ENCODE measurements at regions not wholly inside any gene's neighbourhood (a gene's known extent, or its start where the extent isn't known, plus 50 kb on each side); places are given as distances from the start of the nearest gene placed in this dataset.
"Not testable (repeated sequence)": the region's sequence is repeated elsewhere in the genome, so short reads cannot be mapped to it uniquely, and the experiment has no call there.

DNA sequence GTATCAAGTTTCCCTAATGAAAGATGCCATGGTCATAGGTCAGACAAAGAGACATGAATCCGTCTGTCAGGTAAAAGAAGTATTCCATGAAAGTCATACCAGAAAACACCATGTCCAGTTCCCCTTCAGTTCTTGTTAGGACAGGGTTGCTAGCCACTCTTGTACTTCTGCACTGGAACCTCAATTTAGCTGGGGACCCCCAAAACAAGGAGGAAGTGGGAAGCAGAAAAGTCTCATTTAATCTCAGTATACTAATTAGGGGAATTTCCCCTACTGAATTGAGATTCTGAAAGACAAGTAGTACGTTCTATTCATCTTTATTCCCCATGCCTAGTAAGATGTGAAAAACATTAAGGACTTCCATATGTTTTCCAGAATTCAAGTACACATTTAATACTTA, 1289.9 kb upstream of the B3GALT2 start:
- no peak for DNase-seq

DNA sequence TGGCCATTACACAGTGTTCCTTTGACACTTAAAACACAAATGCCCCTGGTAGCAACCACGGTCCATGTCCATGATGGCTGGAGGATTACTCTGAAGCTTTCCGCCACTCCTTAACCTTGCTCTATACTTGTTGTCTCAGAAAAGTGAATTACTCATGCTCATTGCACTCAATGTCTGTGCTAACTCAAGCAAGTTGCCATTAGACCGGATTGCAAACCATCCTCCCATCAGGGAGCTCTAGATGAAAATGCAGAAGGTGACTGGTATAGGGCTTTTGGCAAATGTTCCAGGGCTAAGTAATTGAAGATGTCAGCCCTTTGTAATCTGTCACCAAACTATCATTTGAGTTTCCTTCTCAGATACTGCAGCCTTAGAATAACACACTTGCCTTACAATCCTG, 1288.3 kb upstream of the B3GALT2 start:
- no peak for DNase-seq

DNA sequence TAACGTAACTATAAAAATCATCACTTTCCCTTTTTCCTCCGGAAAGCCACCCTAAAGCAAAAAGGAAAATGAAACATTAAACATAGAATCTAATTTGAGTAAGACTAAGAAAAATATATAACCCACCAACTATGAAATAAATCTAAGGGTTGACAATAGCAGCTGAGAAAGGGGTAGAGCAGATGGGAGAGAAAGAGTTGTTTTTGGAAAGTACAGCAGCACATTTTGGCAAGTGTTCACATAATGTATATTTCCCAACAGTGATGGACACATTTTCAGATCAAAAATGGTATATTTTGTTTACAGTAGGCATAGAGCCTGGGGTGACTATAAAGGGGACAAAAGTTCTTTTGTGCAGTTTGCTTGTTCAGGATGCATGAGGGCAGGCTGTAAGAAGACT, 1287.4 kb upstream of the B3GALT2 start:
- DNase-seq, result no peak

DNA sequence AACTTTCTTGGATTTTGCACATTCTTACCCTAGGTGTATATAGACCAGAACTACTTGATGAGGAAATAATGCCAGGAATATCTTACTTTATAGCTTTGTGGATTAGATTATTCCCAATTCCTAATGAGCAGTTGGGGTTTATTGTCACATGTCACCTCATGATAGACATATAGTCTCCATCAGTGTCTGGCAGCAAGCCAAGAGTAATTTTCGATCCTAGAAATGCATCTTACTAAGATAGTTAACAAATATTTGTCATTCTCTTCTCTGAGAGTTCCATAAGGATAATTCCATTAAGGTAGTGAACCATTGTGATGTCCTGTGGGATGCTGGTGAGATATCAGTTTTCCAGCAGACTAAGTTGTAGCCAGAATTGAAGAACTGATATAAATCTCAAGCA, 1282.9 kb upstream of the B3GALT2 start:
- DNase-seq, result no peak

DNA sequence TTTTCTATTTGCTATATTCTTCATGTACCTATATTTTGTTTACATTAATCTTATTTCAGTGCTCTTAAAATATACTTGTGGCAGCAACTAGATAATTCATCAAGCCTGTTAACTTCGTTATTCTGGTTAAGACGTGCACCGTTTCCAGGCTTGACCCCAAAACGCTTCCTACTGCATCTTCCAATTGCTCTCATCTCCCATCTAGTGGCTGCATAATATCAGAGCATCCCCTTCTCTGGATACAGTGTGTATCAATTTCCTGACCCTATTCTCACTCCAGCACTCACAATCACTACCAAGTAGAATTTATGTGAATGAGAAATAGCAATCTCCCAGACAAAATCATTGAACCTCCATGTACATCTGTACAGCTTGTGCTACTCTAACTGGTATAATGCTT, 1280.3 kb upstream of the B3GALT2 start:
- no peak for DNase-seq

DNA sequence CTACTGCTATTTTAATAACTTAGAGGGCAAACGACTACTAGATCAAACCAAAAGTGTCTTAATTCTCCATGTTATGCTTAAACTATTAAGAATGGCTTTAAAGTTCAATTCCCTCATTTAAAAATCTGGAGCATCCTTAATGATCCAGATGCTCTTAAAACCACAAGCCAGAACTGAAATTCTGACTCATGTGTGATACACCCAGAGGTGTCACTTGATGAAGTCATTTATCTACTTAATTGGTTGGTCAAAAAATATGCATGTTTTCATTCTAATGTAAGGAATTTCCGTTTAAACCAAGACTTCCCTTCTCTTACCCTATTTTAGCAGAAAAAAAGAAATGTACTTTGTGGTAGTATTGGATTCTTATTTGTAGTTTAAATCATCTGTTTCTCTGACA, 1261.2 kb upstream of the B3GALT2 start:
- DNase-seq, result no peak

DNA sequence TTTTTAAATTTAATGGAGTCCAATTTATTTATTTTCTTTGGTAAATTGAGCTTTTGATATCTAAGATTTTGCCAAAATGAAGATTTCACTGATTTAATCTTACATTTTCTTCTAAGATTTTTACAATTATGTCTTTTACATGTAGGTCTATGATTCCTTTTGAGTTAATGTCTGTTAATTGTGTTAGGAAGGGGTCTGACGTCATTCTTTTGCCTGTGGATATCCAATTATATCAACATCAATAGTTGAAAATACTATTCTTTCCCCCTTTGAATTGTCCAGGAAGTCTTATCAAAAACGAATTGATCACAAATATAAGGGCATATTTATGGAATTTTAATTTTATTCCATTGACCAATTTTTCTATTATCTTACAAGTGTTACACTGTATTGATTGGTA, 1258.8 kb upstream of the B3GALT2 start:
- no peak for DNase-seq

DNA sequence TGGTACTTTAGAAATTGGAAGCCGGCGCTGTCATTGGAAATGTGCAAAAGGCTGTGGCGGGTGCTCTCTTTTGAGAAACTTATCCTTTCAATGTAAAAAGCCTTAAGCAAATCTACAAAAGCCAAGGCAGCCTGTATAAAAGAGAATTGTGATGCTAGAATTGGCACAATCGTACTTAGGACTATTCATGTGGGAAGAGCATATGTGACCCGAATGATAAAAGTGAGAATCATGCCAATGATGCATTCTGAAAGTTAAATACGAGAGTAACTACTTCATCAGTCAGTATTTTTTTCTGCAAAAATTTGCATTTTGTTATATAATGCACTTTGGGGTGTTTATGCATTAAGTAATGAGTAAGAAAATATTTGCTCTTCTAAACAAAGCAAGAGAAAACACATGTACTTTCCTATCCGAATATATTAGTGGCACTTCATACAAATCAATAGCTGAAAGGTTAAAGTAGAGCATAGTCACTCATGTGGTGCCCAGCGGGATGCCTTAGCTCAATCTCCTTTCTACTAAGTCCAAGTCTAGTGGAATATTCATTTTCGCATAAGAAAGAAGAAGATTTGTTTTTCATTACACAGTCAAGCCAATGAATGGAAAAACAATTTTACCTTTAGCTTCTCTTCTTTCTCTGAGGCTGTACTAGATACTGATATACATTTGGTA, 1256.6 kb upstream of the B3GALT2 start:
- DNase-seq, result no peak

DNA sequence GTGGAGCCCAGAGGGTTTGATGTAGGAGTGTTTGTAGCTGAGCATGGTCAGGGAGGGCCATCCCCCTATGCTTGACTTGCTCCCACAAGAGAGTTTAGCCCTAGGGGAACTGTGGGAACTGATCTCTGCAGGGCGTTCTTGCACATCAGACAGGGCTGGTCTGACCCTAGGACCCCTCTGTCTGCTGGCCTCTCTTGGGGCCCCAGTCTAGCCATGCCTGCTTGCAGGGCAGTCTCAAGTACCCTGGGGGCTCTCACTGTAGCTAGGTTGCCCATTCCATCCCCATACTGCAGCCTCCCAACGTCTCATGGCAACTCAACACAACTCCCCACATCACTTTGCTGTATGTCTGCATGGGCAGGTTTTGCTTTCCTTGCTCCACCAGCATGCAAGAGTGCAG, 1250.7 kb upstream of the B3GALT2 start:
- no peak for DNase-seq

DNA sequence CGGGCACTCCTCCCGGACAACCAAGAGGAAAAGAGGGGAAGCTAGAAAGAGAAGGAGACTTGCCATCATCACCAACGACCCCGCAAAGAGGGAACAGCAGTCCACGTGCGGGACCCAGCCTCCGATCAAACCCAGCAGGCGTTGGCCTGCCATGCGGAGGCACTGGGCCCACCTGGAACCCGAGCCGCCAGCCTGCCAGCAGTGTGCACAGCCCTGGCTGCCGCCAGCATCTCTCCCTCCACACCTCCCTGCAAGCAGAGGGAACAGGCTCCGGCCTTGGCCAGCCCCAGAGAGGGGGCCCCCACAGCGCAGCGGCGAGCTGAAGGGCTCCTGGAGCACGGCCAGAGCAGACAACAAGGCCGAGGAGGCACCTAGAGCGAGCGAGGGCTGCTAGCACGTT, 1244.7 kb upstream of the B3GALT2 start:
- DNase-seq, result no peak

DNA sequence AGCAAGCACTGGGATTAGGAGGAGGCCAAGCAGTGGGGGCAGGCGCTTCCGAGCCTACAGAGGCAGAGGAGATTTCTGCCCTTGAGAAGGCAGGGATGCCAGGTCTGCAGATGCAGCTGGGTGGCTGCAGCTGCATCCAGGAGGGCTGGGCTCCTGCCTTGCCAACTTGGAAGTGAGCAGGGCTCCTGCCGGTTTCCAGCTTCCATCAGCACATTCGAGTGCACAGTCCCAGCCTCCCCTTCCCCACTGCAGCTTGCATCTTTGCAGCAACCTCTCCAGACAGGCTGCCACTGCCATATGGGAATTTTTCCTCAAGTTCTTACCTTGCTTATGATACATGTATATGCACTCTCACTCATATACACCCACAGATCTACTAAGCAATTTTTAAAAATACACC, 1234.3 kb upstream of the B3GALT2 start:
- no peak for DNase-seq

DNA sequence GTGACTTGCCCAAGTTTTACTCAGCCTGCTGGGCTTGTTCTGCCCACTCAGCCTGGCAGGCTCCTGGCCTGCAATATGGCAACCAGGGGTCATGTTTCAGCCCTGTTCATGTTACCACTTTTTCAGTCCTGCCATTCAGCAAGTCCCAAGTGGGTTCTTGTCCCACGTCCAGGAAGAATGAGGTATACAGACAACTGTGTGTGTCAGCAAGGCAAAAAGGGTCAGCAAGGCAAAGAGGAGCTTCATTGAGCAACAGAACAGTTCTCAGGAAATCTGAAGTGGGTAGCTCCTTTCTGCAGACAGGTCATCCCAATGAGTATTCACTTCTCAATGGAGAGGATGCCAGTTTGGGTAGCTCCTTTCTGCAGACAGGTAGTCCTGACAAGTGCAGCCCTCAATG, 1233.3 kb upstream of the B3GALT2 start:
- DNase-seq, result no peak

DNA sequence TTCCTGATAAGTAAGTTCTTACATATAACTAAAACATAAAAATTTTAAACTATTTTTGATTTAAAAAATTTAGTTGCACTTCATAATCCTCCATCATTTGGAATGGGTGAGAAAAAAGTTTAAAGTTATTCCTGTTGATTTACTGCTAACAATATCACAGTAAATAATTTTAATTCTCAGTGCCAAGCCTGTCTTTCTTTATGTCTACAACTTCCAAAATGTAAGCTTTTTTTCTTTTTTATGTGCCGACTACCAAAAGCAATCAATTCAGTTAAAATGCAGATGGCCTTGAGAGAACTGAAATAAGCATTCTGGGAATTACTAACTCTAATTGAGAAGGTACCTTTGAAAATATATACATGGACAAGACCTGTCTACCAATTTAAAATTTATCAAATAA, 1224.3 kb upstream of the B3GALT2 start:
- no peak for DNase-seq

DNA sequence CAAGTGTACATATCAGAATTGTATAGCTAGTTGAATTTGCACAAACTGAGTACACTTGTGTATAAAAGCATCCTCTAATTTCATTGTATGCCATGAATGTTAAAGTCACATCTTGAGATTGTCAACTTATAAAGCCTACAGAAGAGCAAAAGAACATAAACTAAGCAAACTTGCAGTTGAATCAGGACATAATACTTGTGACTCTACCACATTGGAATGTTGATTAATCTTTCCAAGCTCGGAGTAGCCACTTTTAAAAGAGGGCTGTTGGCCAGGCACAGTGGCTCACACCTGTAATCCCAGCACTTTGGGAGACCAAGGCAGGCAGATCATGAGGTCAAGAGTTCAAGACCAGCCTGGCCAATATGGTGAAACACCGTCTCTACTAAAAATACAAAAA, 1220.8 kb upstream of the B3GALT2 start:
- not testable (repeated sequence) for DNase-seq

DNA sequence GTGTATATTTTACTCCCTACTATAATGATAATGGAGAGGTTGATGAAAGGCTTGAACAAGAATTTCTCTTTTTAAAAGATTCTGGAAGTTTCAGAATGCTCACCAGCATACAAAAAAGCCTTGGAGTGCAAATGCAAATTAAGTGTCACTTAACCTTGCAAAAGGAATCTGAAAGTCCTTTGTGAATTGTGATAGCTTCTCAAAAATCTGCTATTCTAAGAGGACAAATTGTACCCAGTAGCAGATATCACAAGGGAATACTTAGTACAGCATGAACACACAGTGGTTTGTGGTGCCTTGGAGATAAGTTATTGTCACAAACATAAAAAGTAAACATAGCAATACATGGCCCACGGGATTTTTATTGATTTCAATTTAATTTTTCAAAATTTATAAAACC, 1208.3 kb upstream of the B3GALT2 start:
- no peak for DNase-seq

DNA sequence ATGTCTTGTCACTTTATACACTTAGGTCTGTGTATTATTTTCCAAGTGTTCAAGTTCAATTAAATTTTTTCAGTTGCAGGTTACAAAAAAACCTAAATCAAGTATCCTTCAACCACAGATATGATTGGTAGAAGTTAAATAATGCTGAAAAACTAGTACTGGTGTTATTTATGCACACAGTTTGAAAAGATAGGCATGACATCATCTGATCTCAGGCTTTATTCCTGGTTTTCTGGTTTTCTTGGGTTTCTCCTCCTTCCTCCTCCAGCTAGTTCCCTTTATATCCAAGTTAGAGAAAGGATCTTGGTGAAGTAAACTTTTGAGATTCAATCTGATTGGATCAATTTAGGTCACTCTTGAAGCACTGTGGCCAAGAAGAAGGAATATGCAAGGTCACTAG, 1201.1 kb upstream of the B3GALT2 start:
- no peak for DNase-seq

DNA sequence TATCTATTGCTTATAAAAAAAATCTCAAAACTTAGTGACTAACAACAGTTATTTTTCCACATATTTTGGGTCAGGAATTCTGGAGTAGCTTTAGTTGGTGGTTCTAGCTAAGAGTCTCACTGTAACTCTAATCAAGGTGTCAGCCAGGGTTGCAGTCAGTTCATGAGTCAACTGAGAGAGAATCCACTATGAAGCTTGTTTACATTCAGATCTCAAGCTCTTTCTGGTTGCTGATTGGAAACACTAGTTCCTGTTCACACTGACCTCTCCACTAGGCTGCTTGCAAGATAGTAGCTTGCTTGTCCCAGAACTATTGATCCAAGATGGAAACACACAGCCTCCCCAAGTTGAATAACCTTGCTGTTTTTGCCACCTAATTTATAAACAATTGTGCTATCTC, 1192.1 kb upstream of the B3GALT2 start:
- no peak for DNase-seq

DNA sequence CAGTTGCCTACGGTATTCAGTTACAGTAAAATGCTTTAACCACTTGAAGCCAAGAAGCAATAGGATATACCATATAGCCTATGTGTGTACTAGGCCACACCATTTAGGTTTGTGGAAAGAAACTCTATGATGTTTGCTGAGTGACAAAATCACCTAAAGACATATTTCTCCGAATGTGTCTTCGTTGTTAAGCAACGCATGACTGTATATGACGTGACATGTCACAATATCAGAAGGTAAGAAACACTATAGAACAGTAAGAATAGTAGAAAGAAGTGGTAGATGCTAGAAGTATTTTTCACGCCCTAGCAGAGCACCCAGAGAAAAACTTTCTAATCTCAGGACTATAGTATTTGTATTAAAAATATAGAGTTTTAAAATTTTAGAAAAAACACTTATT, 1188.2 kb upstream of the B3GALT2 start:
- no peak for DNase-seq

DNA sequence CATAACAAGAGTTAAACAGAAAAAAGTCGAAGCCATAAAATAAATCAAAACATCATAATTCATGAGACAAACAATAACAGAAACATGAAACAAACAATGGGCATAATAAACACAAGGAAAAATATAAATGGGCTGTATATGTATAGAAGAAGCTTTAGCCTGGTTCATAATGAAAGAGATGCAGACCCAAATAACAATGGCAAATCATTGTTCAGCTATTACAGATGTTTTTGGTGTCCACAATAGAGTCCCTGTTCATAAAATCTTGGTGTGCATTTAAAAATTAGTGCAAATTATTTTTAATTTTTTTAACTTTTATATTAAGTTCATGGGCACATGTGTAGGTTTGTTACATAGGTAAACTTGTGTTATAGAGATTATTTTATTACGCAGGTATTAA, 1185.9 kb upstream of the B3GALT2 start:
- DNase-seq, result no peak

DNA sequence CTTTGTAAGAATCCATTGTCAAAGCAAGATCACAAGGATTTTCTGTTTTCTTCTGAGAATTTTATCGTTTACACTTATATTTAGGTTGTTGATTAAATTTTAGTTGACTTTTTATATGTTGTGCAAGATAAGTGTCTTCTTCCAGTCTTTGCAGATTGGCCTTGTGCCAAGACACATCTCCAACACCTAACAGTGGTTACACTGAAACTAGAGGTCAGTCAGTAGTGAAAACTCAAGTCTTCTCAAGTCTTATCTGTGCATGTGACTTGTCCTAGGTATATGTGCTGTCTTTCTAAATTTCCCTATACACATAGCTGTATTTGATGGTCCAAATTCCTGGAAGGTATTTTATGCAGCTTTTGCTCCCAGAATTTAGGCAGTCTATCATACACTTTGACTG, 1183.2 kb upstream of the B3GALT2 start:
- DNase-seq, result no peak

DNA sequence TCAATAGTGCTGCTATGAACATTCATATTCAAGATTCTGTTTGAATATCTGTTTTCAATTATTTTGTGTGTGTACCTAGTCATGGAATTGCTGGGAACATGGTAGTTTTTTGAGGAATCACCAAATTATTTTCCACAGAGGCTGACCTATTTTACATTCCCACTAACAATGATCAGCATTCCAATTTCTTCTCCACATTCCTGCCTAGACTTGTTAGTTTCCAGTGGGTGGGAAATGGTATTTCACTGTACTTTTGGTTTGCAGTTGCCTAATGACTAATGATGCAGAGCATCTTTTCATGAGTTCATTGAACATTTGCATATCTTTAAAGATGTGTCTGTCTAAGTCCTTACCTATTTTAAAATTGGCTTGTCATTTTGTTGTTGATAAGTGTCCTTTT, 1182.6 kb upstream of the B3GALT2 start:
- DNase-seq, result no peak

DNA sequence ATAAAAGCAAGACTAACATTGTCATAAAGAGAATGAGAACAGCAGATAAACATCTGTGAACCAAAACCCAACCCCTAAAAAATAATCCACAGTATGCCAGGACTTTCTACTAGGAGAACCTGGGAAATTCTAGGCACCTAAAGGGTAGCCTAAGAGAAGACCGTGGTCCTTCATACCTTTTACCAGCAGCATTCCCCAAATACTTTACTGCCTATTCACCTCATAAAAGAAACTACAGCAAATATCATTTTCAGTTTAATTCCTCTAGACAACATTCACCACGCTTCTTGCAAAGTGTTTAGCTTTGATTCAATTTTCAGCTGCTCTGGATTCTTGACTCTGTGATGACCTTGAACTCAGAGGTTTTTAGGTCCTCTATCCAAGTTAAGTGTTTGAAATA, 1180.7 kb upstream of the B3GALT2 start:
- no peak for DNase-seq

DNA sequence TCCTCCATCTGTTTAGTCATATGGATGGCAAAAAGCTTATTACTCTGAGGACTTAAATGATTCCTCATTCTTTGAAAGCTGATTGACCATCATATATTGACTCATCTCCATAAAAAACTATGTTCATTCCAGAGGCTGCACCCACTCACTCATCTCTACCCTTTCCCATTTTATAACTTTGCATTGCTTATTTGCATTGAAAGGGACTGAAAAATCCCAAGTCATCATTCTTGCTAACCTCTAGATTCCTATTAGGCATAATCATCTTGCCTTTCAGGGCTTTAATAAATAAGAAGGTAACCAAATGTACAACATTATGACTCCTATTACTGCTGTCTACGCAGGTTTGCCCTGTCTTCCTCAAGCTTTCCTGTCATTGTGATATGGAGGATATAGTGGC, 1180.3 kb upstream of the B3GALT2 start:
- DNase-seq, result no peak

DNA sequence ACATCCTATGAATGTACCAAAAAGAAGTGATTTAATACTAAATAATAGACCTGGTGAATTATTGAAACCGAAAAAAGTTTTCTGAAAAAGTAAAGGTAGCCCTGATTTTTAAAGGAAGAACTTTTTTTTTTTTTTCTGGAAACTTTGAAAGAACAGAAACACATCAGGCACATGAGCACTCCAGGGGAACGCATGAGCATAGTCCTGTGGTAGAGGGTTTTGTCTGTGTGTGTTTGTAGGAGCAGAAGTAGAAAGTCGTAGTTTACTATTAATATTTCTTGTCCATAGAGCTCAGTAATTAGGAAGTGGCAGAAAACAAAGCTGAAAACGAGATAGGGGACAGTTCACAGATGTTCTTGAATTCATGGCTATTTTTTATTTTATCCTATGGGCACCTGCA, 1175.9 kb upstream of the B3GALT2 start:
- DNase-seq, result no peak

DNA sequence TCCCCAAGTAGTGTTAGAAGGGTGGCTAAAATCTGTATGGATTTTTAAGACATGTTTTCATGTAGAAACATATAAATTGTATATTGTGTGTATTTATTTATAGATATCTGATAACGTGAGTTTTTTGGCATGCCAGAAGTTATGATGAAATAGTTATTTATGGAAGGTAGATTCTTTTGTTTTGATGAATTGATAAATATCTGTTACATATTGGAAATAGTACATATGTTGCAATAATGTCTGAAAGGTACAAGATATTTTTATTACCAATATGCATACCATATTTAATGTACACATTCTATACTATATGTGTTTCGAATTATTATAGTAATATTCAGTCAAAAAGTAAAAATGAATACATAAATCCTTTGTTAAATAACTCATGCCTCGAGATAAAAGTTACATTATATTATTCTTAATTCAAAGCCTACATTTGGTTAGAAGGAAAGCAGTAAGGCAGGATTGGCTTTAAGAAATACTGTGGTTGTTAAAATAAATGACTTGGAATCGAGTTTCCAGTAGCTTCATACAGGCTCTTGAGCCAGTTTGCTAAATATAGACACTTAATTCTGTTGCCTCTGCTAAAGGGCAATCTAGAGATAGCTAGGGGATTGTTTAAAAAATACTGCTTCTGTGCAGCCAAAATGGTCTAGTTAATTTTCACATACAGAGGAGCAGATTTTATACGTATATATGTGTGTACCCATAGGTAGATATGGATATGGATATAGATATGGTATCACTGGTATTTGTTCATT, 1175.1 kb upstream of the B3GALT2 start:
- DNase-seq, result no peak

Data from hematopoietic multipotent progenitor cell treated with erythropoietin and hydrocortisone succinate and interleukin-3 and kit ligand, for 8 days (in vitro differentiated cells).